GM18909 (cell line): ENCODE measurements at regions not wholly inside any gene's neighbourhood (a gene's known extent, or its start where the extent isn't known, plus 50 kb on each side); places are given as distances from the start of the nearest gene placed in this dataset.
"Not testable (repeated sequence)": the region's sequence is repeated elsewhere in the genome, so short reads cannot be mapped to it uniquely, and the experiment has no call there.

Experiments used
- ATAC-seq: cut with Tn5 transposase; IDR thresholded peaks from one replicate; pipeline ENCODE4 v1.9.1; 2021; ENCODE audit warnings: mild to moderate bottlenecking; ENCODE audit not compliant: unreplicated experiment, poor library complexity

DNA sequence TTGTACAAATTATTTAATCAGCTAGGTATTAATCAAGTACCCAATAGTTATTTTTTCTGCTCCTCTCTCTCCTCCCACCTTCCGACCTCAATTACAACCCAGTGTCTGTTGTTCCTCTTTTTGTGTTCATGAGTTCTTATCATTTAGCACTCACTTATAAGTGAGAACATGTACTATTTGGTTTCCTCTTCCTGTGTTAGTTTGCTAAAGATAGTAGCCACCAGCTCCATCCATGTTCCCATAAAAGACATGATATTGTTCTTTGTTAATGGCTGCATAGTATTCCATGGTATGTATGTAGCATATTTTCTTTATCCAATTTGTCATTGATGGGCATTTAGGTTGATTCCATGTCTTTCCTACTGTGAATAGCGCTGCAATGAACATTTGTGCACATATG lies 652.8 kb upstream of the CITED2 start:
- ATAC-seq, result no peak

DNA sequence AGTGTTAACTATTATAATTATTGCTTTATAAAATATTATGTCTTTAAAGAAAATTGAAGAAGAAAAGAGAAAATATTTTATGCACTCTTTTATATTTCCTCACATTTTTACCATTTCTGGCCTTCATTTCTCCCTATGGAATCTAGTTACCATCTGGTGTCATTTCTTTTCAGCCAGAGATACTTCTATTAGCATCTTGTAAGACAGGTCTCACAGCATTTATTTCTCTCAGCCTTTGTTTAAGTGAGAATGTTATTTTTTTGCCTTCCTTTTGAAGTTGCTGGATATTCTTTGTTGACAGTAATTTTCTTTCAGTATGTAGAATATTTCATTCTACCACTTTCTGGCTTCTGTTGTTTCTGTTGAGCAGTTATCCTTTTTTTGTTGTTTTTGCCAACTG lies 652.1 kb upstream of the CITED2 start:
- ATAC-seq, result no peak

- ATAC-seq, result no peak
Observed at GRCh38 chr6:140025171-140025570, 650.7 kb upstream of the CITED2 start.

DNA sequence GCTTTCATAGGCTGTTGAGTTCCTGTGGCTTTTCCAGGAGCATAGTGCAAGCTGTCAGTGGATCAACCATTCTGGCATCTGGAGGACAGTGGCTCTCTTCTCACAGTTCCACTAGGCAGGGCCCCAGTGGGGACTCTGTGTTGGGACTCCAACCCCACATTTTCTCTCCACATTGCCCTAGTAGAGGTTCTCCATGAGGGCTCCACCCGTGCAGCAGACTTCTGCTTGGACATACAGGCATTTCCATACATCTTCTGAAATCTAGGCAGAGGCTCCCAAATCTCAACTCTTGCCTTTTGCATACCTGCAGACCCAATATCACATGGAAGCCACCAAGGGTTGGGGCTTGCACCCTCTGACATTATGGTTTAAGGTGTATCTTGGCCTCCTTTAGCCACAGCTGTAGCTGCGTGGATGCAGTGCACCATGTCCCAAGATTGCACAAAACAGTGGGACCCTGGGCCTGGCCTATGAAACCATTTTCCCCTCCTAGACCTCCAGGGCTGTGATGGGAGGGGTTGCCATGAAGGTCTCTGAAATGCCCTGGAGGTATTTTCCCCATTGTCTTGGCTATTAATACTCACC lies 645.9 kb upstream of the CITED2 start:
- no peak for ATAC-seq

DNA sequence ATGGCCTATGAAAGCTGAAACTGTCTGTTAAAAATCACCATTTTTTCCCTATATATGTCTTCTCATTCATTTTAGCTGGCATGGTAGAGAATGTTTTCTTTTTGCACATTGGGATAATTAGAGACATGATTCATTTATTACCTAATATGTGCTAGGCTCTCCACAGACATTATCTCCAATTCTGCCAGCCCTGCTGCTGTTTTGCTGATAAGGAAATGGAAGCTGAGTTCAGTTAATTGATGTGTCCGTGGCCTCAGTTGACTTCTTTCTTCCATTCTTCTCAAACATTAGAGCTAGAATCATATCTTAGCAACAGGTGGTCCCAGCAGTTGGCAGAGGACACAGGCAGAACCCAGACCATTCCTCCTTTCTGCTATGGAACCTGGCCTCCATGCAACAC lies 644.1 kb upstream of the CITED2 start:
- no peak for ATAC-seq

DNA sequence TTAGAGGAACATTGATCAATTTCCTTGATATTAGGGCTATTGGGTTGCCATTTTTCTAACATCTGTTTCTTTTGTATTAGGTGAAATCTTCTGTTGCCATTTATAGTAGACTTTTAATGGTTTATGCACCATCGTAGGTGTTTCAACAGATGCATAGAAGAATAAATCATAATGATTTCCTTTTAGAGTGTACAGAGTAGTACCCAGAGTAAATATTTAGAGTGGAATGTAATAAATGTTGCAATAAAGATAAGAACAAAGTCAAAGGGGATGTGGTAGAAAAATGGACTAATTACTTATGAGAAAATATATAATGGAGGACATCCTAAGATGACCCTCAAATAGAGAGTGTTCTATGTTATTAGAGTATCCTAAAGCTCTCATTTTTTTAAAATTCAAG lies 643.0 kb upstream of the CITED2 start:
- no peak for ATAC-seq

GRCh38 chr6:140012150-140012549 lies 637.7 kb upstream of the CITED2 start:
- ATAC-seq, result no peak

GRCh38 chr6:140011537-140011936 lies 637.1 kb upstream of the CITED2 start:
- no peak for ATAC-seq

DNA sequence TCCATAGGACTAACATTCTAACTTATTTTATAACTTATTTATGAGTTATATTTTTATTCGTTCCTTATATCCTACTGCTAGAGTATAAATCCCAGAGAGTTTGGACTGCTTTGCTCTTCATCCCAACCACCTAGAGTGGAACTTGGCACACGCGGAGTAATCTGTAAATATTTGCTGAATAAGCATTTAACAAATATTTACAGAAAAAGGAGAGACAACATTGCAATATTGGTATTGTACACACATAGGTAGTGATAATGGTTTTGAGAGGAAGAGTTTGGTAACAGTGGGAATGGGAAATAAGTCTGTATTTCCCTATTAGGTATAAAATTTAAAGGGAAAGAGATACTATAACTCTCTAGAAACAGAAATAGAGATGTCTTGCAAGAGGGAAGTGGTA lies 634.8 kb upstream of the CITED2 start:
- ATAC-seq, result no peak

DNA sequence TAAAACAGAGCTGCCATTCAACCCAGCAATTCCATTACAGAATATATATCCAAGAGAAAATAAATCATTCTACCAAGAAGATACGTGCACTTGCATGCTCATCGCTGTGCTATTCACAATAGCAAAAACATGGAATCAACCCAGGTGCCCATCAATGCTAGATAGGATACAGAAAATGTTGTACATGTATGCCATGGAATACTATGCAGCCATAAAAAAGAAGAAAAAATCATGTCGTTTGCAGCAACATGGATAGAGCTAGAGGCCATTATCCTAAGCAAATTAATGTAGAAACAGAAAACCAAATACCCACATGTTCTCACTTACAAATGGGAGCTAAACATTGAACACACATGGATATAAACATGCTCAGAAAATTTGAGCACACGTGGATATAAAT lies 633.1 kb upstream of the CITED2 start:
- ATAC-seq, result no peak

DNA sequence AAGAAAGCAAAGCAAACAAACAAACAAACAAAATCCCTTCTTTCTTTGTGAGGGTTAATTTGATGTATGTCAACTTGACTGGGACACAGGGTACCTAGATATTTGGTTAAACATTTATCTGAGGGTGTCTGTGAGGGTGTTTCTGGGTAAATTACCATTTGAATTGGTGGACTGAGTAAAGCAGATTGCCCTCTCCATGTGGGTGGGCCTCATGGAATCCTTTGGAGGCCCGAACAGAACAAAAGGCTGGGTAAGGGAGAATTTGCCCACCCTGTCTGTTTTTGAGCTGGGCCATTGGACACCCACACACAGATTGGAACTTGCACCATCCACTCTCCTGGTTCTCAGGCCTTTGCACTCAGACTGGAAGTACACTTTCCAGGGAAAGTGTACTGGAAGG lies 628.8 kb upstream of the CITED2 start:
- ATAC-seq, result no peak

- no peak for ATAC-seq
Observed at GRCh38 chr6:140002396-140003022, 628.1 kb upstream of the CITED2 start.

DNA sequence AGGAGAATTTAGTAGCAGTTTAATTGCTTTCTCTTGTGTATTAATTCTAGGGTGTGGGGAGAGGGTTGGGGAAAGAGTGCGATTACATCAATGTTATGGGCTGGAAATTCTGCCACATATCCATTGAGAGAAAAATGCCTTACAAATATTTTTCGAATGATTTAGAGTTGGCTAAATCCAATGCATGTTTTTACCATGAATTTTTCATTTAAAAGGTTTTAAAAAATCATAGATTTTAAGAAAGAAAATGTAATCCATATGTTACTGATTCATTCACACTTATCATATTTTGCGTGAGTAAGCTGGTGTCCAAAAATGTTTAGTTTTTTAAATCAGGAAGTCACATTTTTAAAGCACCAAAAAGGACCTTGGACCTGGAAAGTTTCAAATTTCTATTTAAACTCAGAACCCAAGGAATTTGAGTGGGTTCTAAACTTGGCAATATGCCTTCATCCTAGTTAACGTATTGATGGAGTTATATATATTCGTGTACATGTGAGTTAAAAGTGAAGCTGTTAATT lies 627.4 kb upstream of the CITED2 start:
- no peak for ATAC-seq

DNA sequence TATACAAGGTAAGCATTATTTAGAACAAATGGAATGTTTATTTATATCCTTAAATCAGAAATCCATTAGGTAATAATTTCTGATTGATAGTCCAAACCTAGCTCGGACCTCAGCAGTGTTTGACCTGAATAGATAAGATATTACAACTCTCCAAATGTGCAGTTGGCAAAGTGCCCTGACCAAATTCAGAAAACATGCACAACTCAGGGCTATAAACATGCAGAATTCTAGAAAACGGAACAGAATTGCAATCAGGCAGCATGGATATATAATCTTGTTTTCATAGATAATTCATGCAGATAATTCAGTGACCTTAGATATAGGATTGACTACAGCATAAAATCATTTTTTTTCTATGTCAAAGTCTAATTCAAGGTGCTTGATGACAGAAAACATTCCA lies 626.6 kb upstream of the CITED2 start:
- no peak for ATAC-seq

DNA sequence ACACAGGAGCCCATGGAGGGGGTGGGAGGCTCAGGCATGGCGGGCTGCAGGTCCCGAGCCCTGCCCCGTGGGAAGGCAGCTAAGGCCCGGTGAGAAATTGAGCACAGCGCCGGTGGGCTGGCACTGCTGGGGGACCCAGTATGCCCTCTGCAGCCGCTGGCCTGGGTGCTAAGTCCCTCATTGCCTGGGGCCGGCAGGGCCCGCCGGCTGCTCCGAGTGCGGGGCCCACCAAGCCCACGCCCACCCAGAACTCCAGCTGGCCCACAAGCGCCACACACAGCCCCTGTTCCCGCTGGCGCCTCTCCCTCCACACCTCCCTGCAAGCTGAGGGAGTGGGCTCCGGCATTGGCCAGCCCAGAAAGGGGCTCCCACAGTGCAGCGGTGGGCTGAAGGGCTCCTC lies 625.2 kb upstream of the CITED2 start:
- ATAC-seq, result not testable (repeated sequence)

GRCh38 chr6:139998478-139998877 lies 624.0 kb upstream of the CITED2 start:
- ATAC-seq, result not testable (repeated sequence)

GRCh38 chr6:139996253-139996834 lies 621.9 kb upstream of the CITED2 start:
- ATAC-seq, result peak; percentile 89

- ATAC-seq, result no peak
Observed at GRCh38 chr6:139994998-139995397, 620.5 kb upstream of the CITED2 start.

- no peak for ATAC-seq
Observed at GRCh38 chr6:139990856-139991465, 616.5 kb upstream of the CITED2 start.

DNA sequence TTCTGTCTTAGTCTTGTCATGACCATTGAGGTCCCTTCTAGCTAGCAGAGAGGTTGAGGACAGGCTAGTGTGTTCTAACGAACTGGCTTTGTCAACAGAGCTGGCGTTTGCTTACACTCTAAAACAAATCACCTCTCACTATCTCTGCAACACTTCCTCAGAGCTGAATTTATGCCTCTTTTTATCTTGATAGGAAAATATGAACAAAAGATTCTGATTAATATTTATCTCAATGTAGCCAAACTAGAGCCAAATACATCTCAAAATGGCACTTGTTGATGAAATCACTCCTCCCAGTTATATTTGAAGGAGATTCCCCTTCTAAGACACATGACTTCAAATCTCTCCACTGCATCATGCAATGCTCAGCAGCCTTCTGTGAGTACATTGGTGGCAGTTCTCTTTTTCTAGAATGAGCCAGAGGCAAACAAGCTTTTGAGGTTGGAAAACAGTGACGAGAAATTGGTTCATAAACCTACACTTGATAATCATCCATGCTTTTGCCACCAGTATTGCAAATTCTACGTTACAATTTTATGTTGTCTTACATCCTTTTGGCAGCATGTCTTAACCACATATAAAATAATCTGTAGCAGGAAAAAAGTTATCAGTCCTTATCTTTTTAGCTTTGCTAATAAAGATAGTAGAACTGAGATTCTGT lies 615.7 kb upstream of the CITED2 start:
- no peak for ATAC-seq

- no peak for ATAC-seq
Observed at GRCh38 chr6:139988685-139989084, 614.2 kb upstream of the CITED2 start.
